H1 (cell line): ENCODE measurements at regions not wholly inside any gene's neighbourhood (a gene's known extent, or its start where the extent isn't known, plus 50 kb on each side); places are given as distances from the start of the nearest gene placed in this dataset.

Source experiments
- ASH2L ChIP-seq: fragments of 200-600, 300-600 bp; sonication (generic); IDR thresholded peaks from one replicate; pipeline ENCODE4 v1.7.1; 2017; ENCODE audit warnings: low read length
- CEBPB ChIP-seq: IDR thresholded peaks from 2 replicates; pipeline ENCODE4 v1.6.1; 2012; ENCODE audit warnings: low read depth, low read length
- KDM4A ChIP-seq: IDR thresholded peaks from one replicate; pipeline ENCODE4 v1.7.1; 2012; ENCODE audit warnings: low read depth, mild to moderate bottlenecking, moderate library complexity, low read length, inconsistent platforms; ENCODE audit not compliant: severe bottlenecking
- KDM5A ChIP-seq: fragments of 200-600 bp; IDR thresholded peaks from 2 replicates; pipeline ENCODE4 v1.7.1; 2012; ENCODE audit warnings: mild to moderate bottlenecking, low read length, inconsistent platforms, mixed read lengths
- RAD21 ChIP-seq, 2 experiments: IDR thresholded peaks in 1 of 2; conservative IDR thresholded peaks in 1 of 2; 2 replicates each; pipeline ENCODE4 v1.6.1; 2011; ENCODE audit warnings: low read depth in 2 of 2, low read length in 2 of 2, improper control_type of control experiment in 1 of 2, inconsistent platforms in 1 of 2, mild to moderate bottlenecking in 1 of 2, moderate library complexity in 1 of 2
- TCF12 ChIP-seq: IDR thresholded peaks from 2 replicates; pipeline ENCODE4 v1.6.1; 2011; ENCODE audit warnings: low read depth, mild to moderate bottlenecking, low read length
- TF ChIP-seq, protein P1 (sequence below): fragments of 300-600 bp; sonication (generic); IDR thresholded peaks from 2 replicates; pipeline ENCODE4 v1.7.1; 2012; ENCODE audit warnings: low read length, moderate library complexity, mild to moderate bottlenecking, inconsistent platforms; ENCODE audit not compliant: insufficient replicate concordance
- TF ChIP-seq, protein P2 (sequence below): IDR thresholded peaks from 2 replicates; pipeline ENCODE4 v1.6.1; 2011; ENCODE audit warnings: low read depth, mild to moderate bottlenecking, low read length; ENCODE audit not compliant: insufficient read depth
- TF ChIP-seq, protein P3 (sequence below): IDR thresholded peaks from 2 replicates; pipeline ENCODE4 v1.6.1; 2011; ENCODE audit warnings: low read length, improper control_type of control experiment

DNA sequence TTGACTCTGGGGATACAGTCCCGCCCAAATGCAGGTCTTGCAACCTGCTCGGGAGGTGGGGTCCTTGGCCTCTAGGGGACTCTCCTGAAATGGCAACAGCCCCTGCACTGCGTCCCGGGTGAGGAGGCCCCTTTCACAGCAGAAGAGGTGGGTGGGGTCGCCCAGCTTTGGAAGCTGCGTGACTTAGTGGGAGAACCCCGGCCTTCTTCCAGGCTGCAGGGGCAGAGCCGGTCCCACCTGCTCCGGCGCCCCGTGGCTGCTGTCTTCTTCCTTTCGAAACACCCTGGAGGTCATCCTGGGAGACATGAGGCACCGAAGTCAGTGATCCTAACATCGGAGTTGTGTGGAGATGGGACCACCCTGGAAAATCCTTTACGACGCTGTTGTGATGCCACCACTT is 103.7 kb upstream of the ADRA2C start (continued):
- TF ChIP-seq, protein P1, sequence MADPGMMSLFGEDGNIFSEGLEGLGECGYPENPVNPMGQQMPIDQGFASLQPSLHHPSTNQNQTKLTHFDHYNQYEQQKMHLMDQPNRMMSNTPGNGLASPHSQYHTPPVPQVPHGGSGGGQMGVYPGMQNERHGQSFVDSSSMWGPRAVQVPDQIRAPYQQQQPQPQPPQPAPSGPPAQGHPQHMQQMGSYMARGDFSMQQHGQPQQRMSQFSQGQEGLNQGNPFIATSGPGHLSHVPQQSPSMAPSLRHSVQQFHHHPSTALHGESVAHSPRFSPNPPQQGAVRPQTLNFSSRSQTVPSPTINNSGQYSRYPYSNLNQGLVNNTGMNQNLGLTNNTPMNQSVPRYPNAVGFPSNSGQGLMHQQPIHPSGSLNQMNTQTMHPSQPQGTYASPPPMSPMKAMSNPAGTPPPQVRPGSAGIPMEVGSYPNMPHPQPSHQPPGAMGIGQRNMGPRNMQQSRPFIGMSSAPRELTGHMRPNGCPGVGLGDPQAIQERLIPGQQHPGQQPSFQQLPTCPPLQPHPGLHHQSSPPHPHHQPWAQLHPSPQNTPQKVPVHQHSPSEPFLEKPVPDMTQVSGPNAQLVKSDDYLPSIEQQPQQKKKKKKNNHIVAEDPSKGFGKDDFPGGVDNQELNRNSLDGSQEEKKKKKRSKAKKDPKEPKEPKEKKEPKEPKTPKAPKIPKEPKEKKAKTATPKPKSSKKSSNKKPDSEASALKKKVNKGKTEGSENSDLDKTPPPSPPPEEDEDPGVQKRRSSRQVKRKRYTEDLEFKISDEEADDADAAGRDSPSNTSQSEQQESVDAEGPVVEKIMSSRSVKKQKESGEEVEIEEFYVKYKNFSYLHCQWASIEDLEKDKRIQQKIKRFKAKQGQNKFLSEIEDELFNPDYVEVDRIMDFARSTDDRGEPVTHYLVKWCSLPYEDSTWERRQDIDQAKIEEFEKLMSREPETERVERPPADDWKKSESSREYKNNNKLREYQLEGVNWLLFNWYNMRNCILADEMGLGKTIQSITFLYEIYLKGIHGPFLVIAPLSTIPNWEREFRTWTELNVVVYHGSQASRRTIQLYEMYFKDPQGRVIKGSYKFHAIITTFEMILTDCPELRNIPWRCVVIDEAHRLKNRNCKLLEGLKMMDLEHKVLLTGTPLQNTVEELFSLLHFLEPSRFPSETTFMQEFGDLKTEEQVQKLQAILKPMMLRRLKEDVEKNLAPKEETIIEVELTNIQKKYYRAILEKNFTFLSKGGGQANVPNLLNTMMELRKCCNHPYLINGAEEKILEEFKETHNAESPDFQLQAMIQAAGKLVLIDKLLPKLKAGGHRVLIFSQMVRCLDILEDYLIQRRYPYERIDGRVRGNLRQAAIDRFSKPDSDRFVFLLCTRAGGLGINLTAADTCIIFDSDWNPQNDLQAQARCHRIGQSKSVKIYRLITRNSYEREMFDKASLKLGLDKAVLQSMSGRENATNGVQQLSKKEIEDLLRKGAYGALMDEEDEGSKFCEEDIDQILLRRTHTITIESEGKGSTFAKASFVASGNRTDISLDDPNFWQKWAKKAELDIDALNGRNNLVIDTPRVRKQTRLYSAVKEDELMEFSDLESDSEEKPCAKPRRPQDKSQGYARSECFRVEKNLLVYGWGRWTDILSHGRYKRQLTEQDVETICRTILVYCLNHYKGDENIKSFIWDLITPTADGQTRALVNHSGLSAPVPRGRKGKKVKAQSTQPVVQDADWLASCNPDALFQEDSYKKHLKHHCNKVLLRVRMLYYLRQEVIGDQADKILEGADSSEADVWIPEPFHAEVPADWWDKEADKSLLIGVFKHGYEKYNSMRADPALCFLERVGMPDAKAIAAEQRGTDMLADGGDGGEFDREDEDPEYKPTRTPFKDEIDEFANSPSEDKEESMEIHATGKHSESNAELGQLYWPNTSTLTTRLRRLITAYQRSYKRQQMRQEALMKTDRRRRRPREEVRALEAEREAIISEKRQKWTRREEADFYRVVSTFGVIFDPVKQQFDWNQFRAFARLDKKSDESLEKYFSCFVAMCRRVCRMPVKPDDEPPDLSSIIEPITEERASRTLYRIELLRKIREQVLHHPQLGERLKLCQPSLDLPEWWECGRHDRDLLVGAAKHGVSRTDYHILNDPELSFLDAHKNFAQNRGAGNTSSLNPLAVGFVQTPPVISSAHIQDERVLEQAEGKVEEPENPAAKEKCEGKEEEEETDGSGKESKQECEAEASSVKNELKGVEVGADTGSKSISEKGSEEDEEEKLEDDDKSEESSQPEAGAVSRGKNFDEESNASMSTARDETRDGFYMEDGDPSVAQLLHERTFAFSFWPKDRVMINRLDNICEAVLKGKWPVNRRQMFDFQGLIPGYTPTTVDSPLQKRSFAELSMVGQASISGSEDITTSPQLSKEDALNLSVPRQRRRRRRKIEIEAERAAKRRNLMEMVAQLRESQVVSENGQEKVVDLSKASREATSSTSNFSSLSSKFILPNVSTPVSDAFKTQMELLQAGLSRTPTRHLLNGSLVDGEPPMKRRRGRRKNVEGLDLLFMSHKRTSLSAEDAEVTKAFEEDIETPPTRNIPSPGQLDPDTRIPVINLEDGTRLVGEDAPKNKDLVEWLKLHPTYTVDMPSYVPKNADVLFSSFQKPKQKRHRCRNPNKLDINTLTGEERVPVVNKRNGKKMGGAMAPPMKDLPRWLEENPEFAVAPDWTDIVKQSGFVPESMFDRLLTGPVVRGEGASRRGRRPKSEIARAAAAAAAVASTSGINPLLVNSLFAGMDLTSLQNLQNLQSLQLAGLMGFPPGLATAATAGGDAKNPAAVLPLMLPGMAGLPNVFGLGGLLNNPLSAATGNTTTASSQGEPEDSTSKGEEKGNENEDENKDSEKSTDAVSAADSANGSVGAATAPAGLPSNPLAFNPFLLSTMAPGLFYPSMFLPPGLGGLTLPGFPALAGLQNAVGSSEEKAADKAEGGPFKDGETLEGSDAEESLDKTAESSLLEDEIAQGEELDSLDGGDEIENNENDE: no peak
- TF ChIP-seq KDM4A (no peak), CEBPB (no peak), KDM5A (no peak), ASH2L (no peak), RAD21 (IDR thresholded peaks at IDR 0.05 in 1 of 2, conservative IDR thresholded peaks at IDR 0.05 in 1 of 2; ENCODE audit: low read depth in 2 of 2, low read length in 2 of 2) (no peak), TCF12 (no peak)
- TF ChIP-seq, protein P2, sequence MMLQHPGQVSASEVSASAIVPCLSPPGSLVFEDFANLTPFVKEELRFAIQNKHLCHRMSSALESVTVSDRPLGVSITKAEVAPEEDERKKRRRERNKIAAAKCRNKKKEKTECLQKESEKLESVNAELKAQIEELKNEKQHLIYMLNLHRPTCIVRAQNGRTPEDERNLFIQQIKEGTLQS: no peak
- TF ChIP-seq, protein P3, sequence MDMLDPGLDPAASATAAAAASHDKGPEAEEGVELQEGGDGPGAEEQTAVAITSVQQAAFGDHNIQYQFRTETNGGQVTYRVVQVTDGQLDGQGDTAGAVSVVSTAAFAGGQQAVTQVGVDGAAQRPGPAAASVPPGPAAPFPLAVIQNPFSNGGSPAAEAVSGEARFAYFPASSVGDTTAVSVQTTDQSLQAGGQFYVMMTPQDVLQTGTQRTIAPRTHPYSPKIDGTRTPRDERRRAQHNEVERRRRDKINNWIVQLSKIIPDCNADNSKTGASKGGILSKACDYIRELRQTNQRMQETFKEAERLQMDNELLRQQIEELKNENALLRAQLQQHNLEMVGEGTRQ: no peak
